WTC11 (cell line): ENCODE measurements at regions not wholly inside any gene's neighbourhood (a gene's known extent, or its start where the extent isn't known, plus 50 kb on each side); places are given as distances from the start of the nearest gene placed in this dataset.

Experiments used
- ATAC-seq: fragments of 200-7000 bp; cut with Tn5 transposase; 2 replicates; pipeline ENCODE4 v1.10.0; 2021; ENCODE audit warnings: mild to moderate bottlenecking, moderate library complexity
- CTCF ChIA-PET: fragments of 300-600 bp; sonication (Branson Sonifier 250); formaldehyde crosslinking; loops from one replicate; lab custom pipeline; 2021; ENCODE audit warnings: antibody characterized with exemption; lab: Charles Lee
- POLR2A ChIA-PET: fragments of 350-600 bp; sonication (Branson Sonifier 250); formaldehyde crosslinking; loops from one replicate; lab custom pipeline; 2021; ENCODE audit warnings: antibody characterized with exemption; lab: Charles Lee
- DNase-seq: peaks from one replicate; pipeline ENCODE4 v3.0.0; 2021; ENCODE audit warnings: low spot score
- H3K27ac Mint-ChIP-seq: 2 replicates; pipeline ENCODE4 v1.8.0; 2021; ENCODE audit warnings: mixed read lengths
- H3K27me3 Mint-ChIP-seq: 2 replicates; pipeline ENCODE4 v1.8.0; 2021; ENCODE audit warnings: low read depth, mild to moderate bottlenecking, moderate library complexity, mixed read lengths
- H3K36me3 Mint-ChIP-seq: 2 replicates; pipeline ENCODE4 v1.8.0; 2021; ENCODE audit warnings: mixed read lengths
- H3K4me1 Mint-ChIP-seq: 2 replicates; pipeline ENCODE4 v1.8.0; 2022; ENCODE audit warnings: mixed read lengths
- H3K4me3 Mint-ChIP-seq: 2 replicates; pipeline ENCODE4 v1.8.0; 2021; ENCODE audit warnings: mild to moderate bottlenecking, moderate library complexity, mixed read lengths
- H3K9me3 Mint-ChIP-seq: 2 replicates; pipeline ENCODE4 v1.8.0; 2021; ENCODE audit warnings: mixed read lengths
- AR ChIP-seq: fragments of 250-450 bp; sonication (Bioruptor Pico); IDR thresholded peaks from 2 replicates; pipeline ENCODE4 v1.9.0; 2021; ENCODE audit warnings: mild to moderate bottlenecking
- CREB1 ChIP-seq: sonication (generic); formaldehyde crosslinking; IDR thresholded peaks from 2 replicates; pipeline ENCODE4 v1.8.0; 2023; ENCODE audit warnings: mild to moderate bottlenecking, missing genetic modification reagents
- FOXK1 ChIP-seq: sonication (generic); formaldehyde crosslinking; IDR thresholded peaks from 2 replicates; pipeline ENCODE4 v1.8.0; 2022; ENCODE audit warnings: mild to moderate bottlenecking, moderate library complexity, missing genetic modification reagents
- GABPB1 ChIP-seq: sonication (generic); formaldehyde crosslinking; IDR thresholded peaks from 2 replicates; pipeline ENCODE4 v1.8.1; 2023; ENCODE audit warnings: mild to moderate bottlenecking, missing genetic modification reagents
- GTF2I ChIP-seq: fragments of 250-450 bp; sonication (Bioruptor Pico); conservative IDR thresholded peaks from 2 replicates; pipeline ENCODE4 v1.4.0; 2021; ENCODE audit warnings: mild to moderate bottlenecking
- JUN ChIP-seq: sonication (generic); formaldehyde crosslinking; IDR thresholded peaks from 2 replicates; pipeline ENCODE4 v1.8.0; 2023; ENCODE audit warnings: mild to moderate bottlenecking, missing genetic modification reagents
- NFE2L1 ChIP-seq: sonication (generic); formaldehyde crosslinking; IDR thresholded peaks from 2 replicates; pipeline ENCODE4 v1.8.1; 2023; ENCODE audit warnings: missing genetic modification reagents
- NFYB ChIP-seq: sonication (generic); formaldehyde crosslinking; conservative IDR thresholded peaks from 2 replicates; pipeline ENCODE4 v1.8.0; 2022; ENCODE audit warnings: low read depth, missing genetic modification reagents
- PRDM15 ChIP-seq: sonication (generic); formaldehyde crosslinking; IDR thresholded peaks from 2 replicates; pipeline ENCODE4 v1.8.0; 2022; ENCODE audit warnings: missing genetic modification reagents
- PREB ChIP-seq: sonication (generic); formaldehyde crosslinking; IDR thresholded peaks from 2 replicates; pipeline ENCODE4 v1.8.1; 2022; ENCODE audit warnings: mild to moderate bottlenecking, missing genetic modification reagents, moderate library complexity, borderline replicate concordance
- TEAD1 ChIP-seq: sonication (generic); formaldehyde crosslinking; IDR thresholded peaks from 2 replicates; pipeline ENCODE4 v1.8.0; 2022; ENCODE audit warnings: mild to moderate bottlenecking, missing genetic modification reagents
- ZBTB21 ChIP-seq: sonication (generic); formaldehyde crosslinking; IDR thresholded peaks from 2 replicates; pipeline ENCODE4 v1.8.1; 2023; ENCODE audit warnings: mild to moderate bottlenecking, missing genetic modification reagents, borderline replicate concordance
- ZNF219 ChIP-seq: sonication (generic); formaldehyde crosslinking; IDR thresholded peaks from 2 replicates; pipeline ENCODE4 v1.8.0; 2023; ENCODE audit warnings: missing genetic modification reagents, mild to moderate bottlenecking, borderline replicate concordance
- ZNF281 ChIP-seq: sonication (generic); formaldehyde crosslinking; IDR thresholded peaks from 2 replicates; pipeline ENCODE4 v1.8.0; 2023; ENCODE audit warnings: mild to moderate bottlenecking, missing genetic modification reagents
- ZNF416 ChIP-seq: fragments of 250-450 bp; sonication (Bioruptor Pico); IDR thresholded peaks from 2 replicates; pipeline ENCODE4 v1.9.0; 2021; ENCODE audit warnings: mild to moderate bottlenecking, inconsistent platforms
- TF ChIP-seq, protein P1 (sequence below): sonication (generic); formaldehyde crosslinking; IDR thresholded peaks from 2 replicates; pipeline ENCODE4 v1.8.1; 2022; ENCODE audit warnings: mild to moderate bottlenecking, moderate library complexity, missing genetic modification reagents
- TF ChIP-seq, protein P2 (sequence below): sonication (generic); formaldehyde crosslinking; IDR thresholded peaks from 2 replicates; pipeline ENCODE4 v1.8.0; 2023; ENCODE audit warnings: missing genetic modification reagents
- TF ChIP-seq, protein P3 (sequence below): sonication (generic); formaldehyde crosslinking; IDR thresholded peaks from 2 replicates; pipeline ENCODE4 v1.8.0; 2022; ENCODE audit warnings: mild to moderate bottlenecking, missing genetic modification reagents
- TF ChIP-seq, protein P4 (sequence below): sonication (generic); formaldehyde crosslinking; conservative IDR thresholded peaks from 2 replicates; pipeline ENCODE4 v1.8.1; 2023; ENCODE audit warnings: mild to moderate bottlenecking, low read depth, missing genetic modification reagents, moderate library complexity

GRCh38 chr4:189069772-189070171 is 870.9 kb upstream of the FRG1 start (continued):
- TF ChIP-seq GTF2I (CRISPR knock-in tag) (no peak), TEAD1 (CRISPR knock-in tag) (no peak), NFE2L1 (CRISPR knock-in tag) (no peak)

GRCh38 chr4:189071241-189071640 is 869.4 kb upstream of the FRG1 start:
- peaks cover 9% of the 10 kb centered on the region for H3K9me3 Mint-ChIP-seq
- TF ChIP-seq, protein P1, sequence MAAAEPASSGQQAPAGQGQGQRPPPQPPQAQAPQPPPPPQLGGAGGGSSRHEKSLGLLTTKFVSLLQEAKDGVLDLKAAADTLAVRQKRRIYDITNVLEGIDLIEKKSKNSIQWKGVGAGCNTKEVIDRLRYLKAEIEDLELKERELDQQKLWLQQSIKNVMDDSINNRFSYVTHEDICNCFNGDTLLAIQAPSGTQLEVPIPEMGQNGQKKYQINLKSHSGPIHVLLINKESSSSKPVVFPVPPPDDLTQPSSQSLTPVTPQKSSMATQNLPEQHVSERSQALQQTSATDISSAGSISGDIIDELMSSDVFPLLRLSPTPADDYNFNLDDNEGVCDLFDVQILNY (CRISPR knock-in tag): no peak
- TF ChIP-seq ZBTB21 (CRISPR knock-in tag): no peak
- no peak for TF ChIP-seq NFYB (CRISPR knock-in tag)
- TF ChIP-seq FOXK1 (CRISPR knock-in tag): no peak
- no peak for TF ChIP-seq GABPB1 (CRISPR knock-in tag)
- TF ChIP-seq, protein P2, sequence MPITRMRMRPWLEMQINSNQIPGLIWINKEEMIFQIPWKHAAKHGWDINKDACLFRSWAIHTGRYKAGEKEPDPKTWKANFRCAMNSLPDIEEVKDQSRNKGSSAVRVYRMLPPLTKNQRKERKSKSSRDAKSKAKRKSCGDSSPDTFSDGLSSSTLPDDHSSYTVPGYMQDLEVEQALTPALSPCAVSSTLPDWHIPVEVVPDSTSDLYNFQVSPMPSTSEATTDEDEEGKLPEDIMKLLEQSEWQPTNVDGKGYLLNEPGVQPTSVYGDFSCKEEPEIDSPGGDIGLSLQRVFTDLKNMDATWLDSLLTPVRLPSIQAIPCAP (CRISPR knock-in tag): no peak
- TF ChIP-seq ZNF219 (CRISPR knock-in tag): no peak
- no peak for TF ChIP-seq CREB1 (CRISPR knock-in tag)
- TF ChIP-seq AR (CRISPR knock-in tag): no peak
- no peak for TF ChIP-seq JUN
- no peak for TF ChIP-seq ZNF416 (CRISPR knock-in tag)
- no peak for TF ChIP-seq PREB (CRISPR knock-in tag)
- TF ChIP-seq, protein P3, sequence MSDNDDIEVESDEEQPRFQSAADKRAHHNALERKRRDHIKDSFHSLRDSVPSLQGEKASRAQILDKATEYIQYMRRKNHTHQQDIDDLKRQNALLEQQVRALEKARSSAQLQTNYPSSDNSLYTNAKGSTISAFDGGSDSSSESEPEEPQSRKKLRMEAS (CRISPR knock-in tag): no peak
- TF ChIP-seq, protein P4, sequence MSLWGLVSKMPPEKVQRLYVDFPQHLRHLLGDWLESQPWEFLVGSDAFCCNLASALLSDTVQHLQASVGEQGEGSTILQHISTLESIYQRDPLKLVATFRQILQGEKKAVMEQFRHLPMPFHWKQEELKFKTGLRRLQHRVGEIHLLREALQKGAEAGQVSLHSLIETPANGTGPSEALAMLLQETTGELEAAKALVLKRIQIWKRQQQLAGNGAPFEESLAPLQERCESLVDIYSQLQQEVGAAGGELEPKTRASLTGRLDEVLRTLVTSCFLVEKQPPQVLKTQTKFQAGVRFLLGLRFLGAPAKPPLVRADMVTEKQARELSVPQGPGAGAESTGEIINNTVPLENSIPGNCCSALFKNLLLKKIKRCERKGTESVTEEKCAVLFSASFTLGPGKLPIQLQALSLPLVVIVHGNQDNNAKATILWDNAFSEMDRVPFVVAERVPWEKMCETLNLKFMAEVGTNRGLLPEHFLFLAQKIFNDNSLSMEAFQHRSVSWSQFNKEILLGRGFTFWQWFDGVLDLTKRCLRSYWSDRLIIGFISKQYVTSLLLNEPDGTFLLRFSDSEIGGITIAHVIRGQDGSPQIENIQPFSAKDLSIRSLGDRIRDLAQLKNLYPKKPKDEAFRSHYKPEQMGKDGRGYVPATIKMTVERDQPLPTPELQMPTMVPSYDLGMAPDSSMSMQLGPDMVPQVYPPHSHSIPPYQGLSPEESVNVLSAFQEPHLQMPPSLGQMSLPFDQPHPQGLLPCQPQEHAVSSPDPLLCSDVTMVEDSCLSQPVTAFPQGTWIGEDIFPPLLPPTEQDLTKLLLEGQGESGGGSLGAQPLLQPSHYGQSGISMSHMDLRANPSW (CRISPR knock-in tag): no peak
- no peak for TF ChIP-seq PRDM15 (CRISPR knock-in tag)
- TF ChIP-seq ZNF281 (CRISPR knock-in tag): no peak

More at GRCh38 chr4:189071241-189071640, 869.4 kb upstream of the FRG1 start:
- ChIA-PET CTCF (interaction anchor here (0.8 to 1.3 kb wide), 3 partner anchors 11 to 19 kb away, joined by 3 to 4 read pairs (median 3); no protein-coding TSS in a partner anchor), POLR2A (no interaction called here)
- no peak for ATAC-seq
- Mint-ChIP-seq H3K4me1 (peaks cover 2% of the 10 kb centered on the region; the same call in 1 of the 2 replicates), H3K4me3 (no peak overlapping the region), H3K36me3 (peaks cover 5% of the 10 kb centered on the region; the same call in 1 of the 2 replicates), H3K27ac (no peak overlapping the region), H3K27me3 (no peaks in the 10 kb centered on the region)
- DNase-seq: no peak
